HEK293 (cell line): ENCODE measurements at regions not wholly inside any gene's neighbourhood (a gene's known extent, or its start where the extent isn't known, plus 50 kb on each side); places are given as distances from the start of the nearest gene placed in this dataset.

Experiments used
- CTCF ChIA-PET: fragments of 350-600 bp; formaldehyde crosslinking; extraction: SDS; loops from one replicate; lab custom pipeline; 2021; ENCODE audit warnings: antibody characterized with exemption; lab: Yijun Ruan, JAX
- POLR2A ChIA-PET: fragments of 300-600 bp; formaldehyde crosslinking; extraction: SDS; loops from one replicate; lab custom pipeline; 2020; ENCODE audit warnings: antibody characterized with exemption, inconsistent platforms; lab: Yijun Ruan, JAX
- H3K27ac ChIP-seq: fragments of 200-500 bp; sonication (Bioruptor generic); 2 replicates; pipeline ENCODE4 v1.5.1; 2014; ENCODE audit warnings: low read depth, low read length, control low read depth, inconsistent platforms; ENCODE audit errors: extremely low read depth
- H3K36me3 ChIP-seq, 2 experiments: fragments of 200-500 bp in 1 of 2; sonication (Bioruptor generic) in 1 of 2; 1 replicate in 1 of 2; 2 replicates in 1 of 2; pipeline ENCODE4 v1.5.1; 2014 to 2017; ENCODE audit warnings: inconsistent platforms in 2 of 2, low read length in 2 of 2; ENCODE audit not compliant: control insufficient read depth in 2 of 2, insufficient read depth in 1 of 2
- H3K4me1 ChIP-seq: fragments of 200-500 bp; sonication (Bioruptor generic); 2 replicates; pipeline ENCODE4 v1.5.1; 2014; ENCODE audit warnings: mild to moderate bottlenecking, low read length, inconsistent platforms; ENCODE audit not compliant: control insufficient read depth, insufficient read depth
- H3K4me3 ChIP-seq: 2 replicates; pipeline ENCODE4 v1.5.1; 2011; ENCODE audit warnings: low read depth, mild to moderate bottlenecking, control low read depth, low read length, moderate library complexity
- H3K9me3 ChIP-seq: fragments of 200-500 bp; sonication (Bioruptor generic); 2 replicates; pipeline ENCODE4 v1.5.1; 2014; ENCODE audit warnings: low read depth, low read length, inconsistent platforms; ENCODE audit not compliant: control insufficient read depth, insufficient read depth
- HOXD13 ChIP-seq: sonication (generic); formaldehyde crosslinking; IDR thresholded peaks from 2 replicates; pipeline ENCODE4 v1.8.0; 2022; ENCODE audit warnings: missing genetic modification reagents, borderline replicate concordance
- KLF10 ChIP-seq: fragments of 450-650 bp; IDR thresholded peaks from 2 replicates; pipeline ENCODE4 v1.5.1; 2018; ENCODE audit warnings: missing biosample characterization, mild to moderate bottlenecking, missing genetic modification characterization
- OSR2 ChIP-seq: fragments of 450-650 bp; formaldehyde crosslinking; IDR thresholded peaks from 2 replicates; pipeline ENCODE4 v1.5.1; 2016; ENCODE audit warnings: missing biosample characterization, missing genetic modification characterization
- PRDM10 ChIP-seq: fragments of 450-650 bp; formaldehyde crosslinking; IDR thresholded peaks from 2 replicates; pipeline ENCODE4 v1.5.1; 2016; ENCODE audit warnings: missing biosample characterization, missing genetic modification characterization
- ZIC2 ChIP-seq: fragments of 450-650 bp; formaldehyde crosslinking; IDR thresholded peaks from 2 replicates; pipeline ENCODE4 v1.5.1; 2016; ENCODE audit warnings: missing biosample characterization, missing genetic modification characterization
- ZNF138 ChIP-seq: fragments of 450-650 bp; formaldehyde crosslinking; IDR thresholded peaks from 2 replicates; pipeline ENCODE4 v1.5.1; 2016; ENCODE audit warnings: missing biosample characterization, missing genetic modification characterization, borderline replicate concordance
- ZNF175 ChIP-seq: fragments of 450-650 bp; formaldehyde crosslinking; IDR thresholded peaks from 2 replicates; pipeline ENCODE4 v1.5.1; 2016; ENCODE audit warnings: missing biosample characterization, missing genetic modification characterization
- ZNF292 ChIP-seq: fragments of 450-650 bp; formaldehyde crosslinking; IDR thresholded peaks from 2 replicates; pipeline ENCODE4 v1.5.1; 2016; ENCODE audit warnings: low read depth, missing biosample characterization, missing genetic modification characterization, borderline replicate concordance
- ZNF362 ChIP-seq: fragments of 450-650 bp; formaldehyde crosslinking; IDR thresholded peaks from 2 replicates; pipeline ENCODE4 v1.5.1; 2016; ENCODE audit warnings: missing biosample characterization, missing genetic modification characterization
- ZNF510 ChIP-seq: fragments of 450-650 bp; formaldehyde crosslinking; IDR thresholded peaks from 2 replicates; pipeline ENCODE4 v1.5.1; 2018; ENCODE audit warnings: mild to moderate bottlenecking, missing genetic modification characterization, missing biosample characterization; ENCODE audit not compliant: insufficient replicate concordance
- ZNF558 ChIP-seq: fragments of 450-650 bp; formaldehyde crosslinking; IDR thresholded peaks from 2 replicates; pipeline ENCODE4 v1.5.1; 2016; ENCODE audit warnings: missing biosample characterization, missing genetic modification characterization
- ZNF560 ChIP-seq: fragments of 450-650 bp; formaldehyde crosslinking; IDR thresholded peaks from 2 replicates; pipeline ENCODE4 v1.5.1; 2017; ENCODE audit warnings: missing biosample characterization, missing genetic modification characterization, borderline replicate concordance
- ZNF596 ChIP-seq: fragments of 450-650 bp; IDR thresholded peaks from 2 replicates; pipeline ENCODE4 v1.5.0; 2018; ENCODE audit warnings: missing biosample characterization, mild to moderate bottlenecking, missing genetic modification characterization, moderate library complexity
- ZNF692 ChIP-seq: fragments of 450-650 bp; formaldehyde crosslinking; IDR thresholded peaks from 2 replicates; pipeline ENCODE4 v1.5.1; 2016; ENCODE audit warnings: missing biosample characterization, missing genetic modification characterization
- ZNF707 ChIP-seq: fragments of 450-650 bp; formaldehyde crosslinking; IDR thresholded peaks from 2 replicates; pipeline ENCODE4 v1.5.1; 2016; ENCODE audit warnings: missing biosample characterization, missing genetic modification characterization
- ZNF747 ChIP-seq: fragments of 450-650 bp; formaldehyde crosslinking; IDR thresholded peaks from 2 replicates; pipeline ENCODE4 v1.5.1; 2016; ENCODE audit warnings: missing biosample characterization, missing genetic modification characterization
- ZSCAN4 ChIP-seq: fragments of 450-650 bp; formaldehyde crosslinking; IDR thresholded peaks from 2 replicates; pipeline ENCODE4 v1.5.1; 2017; ENCODE audit warnings: missing biosample characterization, missing genetic modification characterization
- ZSCAN5A ChIP-seq: fragments of 450-650 bp; formaldehyde crosslinking; IDR thresholded peaks from 2 replicates; pipeline ENCODE4 v1.5.1; 2016; ENCODE audit warnings: missing biosample characterization, missing genetic modification characterization

GRCh38 chr1:43039228-43040055, 80.8 kb upstream of the SLC2A1 start:
- TF ChIP-seq ZNF510: peak; percentile 99
- no peak for TF ChIP-seq ZNF707 (tag by site-specific recombination)
- TF ChIP-seq ZNF138 (tag by site-specific recombination): no peak
- peak; percentile 60 for TF ChIP-seq ZIC2 (tag by site-specific recombination)
- TF ChIP-seq, all 188 proteins: peak for 2
- no peaks in the 10 kb centered on the region for H3K9me3 ChIP-seq
- no peaks in the 10 kb centered on the region for H3K4me1 ChIP-seq
- H3K27ac ChIP-seq: no peak overlapping the region
- ChIA-PET CTCF (no interaction called here), POLR2A (no interaction called here)
- H3K4me3 ChIP-seq: no peak overlapping the region
- H3K36me3 ChIP-seq: no peaks in the 10 kb centered on the region

- Histone ChIP-seq H3K27ac (no peak overlapping the region), H3K4me1 (no peaks in the 10 kb centered on the region), H3K9me3 (no peaks in the 10 kb centered on the region), H3K4me3 (no peak overlapping the region)
- TF ChIP-seq PRDM10 (tag by site-specific recombination) (peak; percentile 76), KLF10 (tag by site-specific recombination) (no peak)
- TF ChIP-seq, all 188 proteins: peak for 1
- POLR2A ChIA-PET: no interaction called here
- H3K36me3 ChIP-seq: no peaks in the 10 kb centered on the region
- CTCF ChIA-PET: no interaction called here
Measured at GRCh38 chr1:43038232-43038935, 79.7 kb upstream of the SLC2A1 start.

GRCh38 chr1:43037466-43037865, 78.8 kb upstream of the SLC2A1 start:
- no peaks in the 10 kb centered on the region for H3K4me1 ChIP-seq
- CTCF ChIA-PET: interaction anchor here (1.0 kb wide), 1 partner anchor 36 kb away, joined by 4 read pairs; no protein-coding TSS in a partner anchor
- no peaks in the 10 kb centered on the region for H3K9me3 ChIP-seq
- POLR2A ChIA-PET: no interaction called here
- H3K36me3 ChIP-seq: no peaks in the 10 kb centered on the region
- no peak overlapping the region for H3K27ac ChIP-seq
- H3K4me3 ChIP-seq: no peak overlapping the region
- no peak for TF ChIP-seq ZNF560 (tag by site-specific recombination)
- TF ChIP-seq ZNF596 (tag by site-specific recombination): no peak
- no peak for TF ChIP-seq HOXD13 (CRISPR knock-in tag)
- TF ChIP-seq ZNF692: no peak
- no peak for TF ChIP-seq ZNF292
- TF ChIP-seq OSR2 (tag by site-specific recombination): no peak
- no peak for TF ChIP-seq ZSCAN5A (tag by site-specific recombination)
- TF ChIP-seq ZNF362: no peak
- TF ChIP-seq ZNF747 (tag by site-specific recombination): no peak
- TF ChIP-seq ZNF175 (tag by site-specific recombination): no peak
- no peak for TF ChIP-seq ZSCAN4
- no peak for TF ChIP-seq ZNF558
